Panc1 (cell line): ENCODE measurements at regions not wholly inside any gene's neighbourhood (a gene's known extent, or its start where the extent isn't known, plus 50 kb on each side); places are given as distances from the start of the nearest gene placed in this dataset.

ENCODE experiments used
- ATAC-seq: fragments of 200-7000 bp; cut with Tn5 transposase; 2 replicates; pipeline ENCODE4 v1.9.1; 2020; ENCODE audit warnings: mild to moderate bottlenecking, moderate library complexity
- BruUV-seq: library from RNA; stranded (reverse); fragments of 400-500 nt; replicated peaks from 2 replicates; lab custom pipeline; 2021; lab: Mats Ljungman, UMichigan
- CTCF ChIA-PET: fragments of 300-600 bp; sonication (Branson Sonifier 250); formaldehyde crosslinking; loops from one replicate; lab custom pipeline; 2022; ENCODE audit warnings: antibody characterized with exemption; lab: Charles Lee
- POLR2A ChIA-PET: fragments of 300-600 bp; sonication (Branson Sonifier 250); formaldehyde crosslinking; loops from one replicate; lab custom pipeline; 2022; ENCODE audit warnings: antibody characterized with exemption; lab: Charles Lee
- DNase-seq: peaks from one replicate; pipeline ENCODE4 v3.0.0-alpha.2; 2010; ENCODE audit warnings: low read depth, low spot score
- H3K27ac ChIP-seq: 2 replicates; pipeline ENCODE4 v1.5.1; 2011; ENCODE audit warnings: mild to moderate bottlenecking, low read length, inconsistent platforms
- H3K27me3 ChIP-seq: fragments of 200-500 bp; sonication (Bioruptor generic); 2 replicates; pipeline ENCODE4 v1.6.0; 2014; ENCODE audit warnings: low read length, inconsistent platforms; ENCODE audit not compliant: control insufficient read depth, insufficient read depth
- H3K36me3 ChIP-seq: fragments of 200-500 bp; sonication (Bioruptor generic); 2 replicates; pipeline ENCODE4 v1.5.1; 2014; ENCODE audit warnings: inconsistent platforms, mild to moderate bottlenecking, low read length, moderate library complexity; ENCODE audit not compliant: control insufficient read depth, insufficient read depth
- H3K4me1 ChIP-seq: 2 replicates; pipeline ENCODE4 v1.5.1; 2011; ENCODE audit warnings: inconsistent platforms, mild to moderate bottlenecking, low read length, moderate library complexity; ENCODE audit not compliant: control insufficient read depth, insufficient read depth
- H3K4me3 ChIP-seq, 2 experiments: 2 replicates each; pipeline ENCODE4 v1.5.1; 2011 to 2012; ENCODE audit warnings: low read depth in 2 of 2, low read length in 2 of 2, mild to moderate bottlenecking in 2 of 2, inconsistent platforms in 1 of 2, moderate library complexity in 1 of 2
- H3K9me3 ChIP-seq: fragments of 200-500 bp; sonication (Bioruptor generic); 2 replicates; pipeline ENCODE4 v1.5.1; 2014; ENCODE audit warnings: low read depth, mild to moderate bottlenecking, inconsistent platforms, low read length, moderate library complexity; ENCODE audit not compliant: control insufficient read depth, insufficient read depth
- CTCF ChIP-seq: fragments of 450-650 bp; IDR thresholded peaks from 2 replicates; pipeline ENCODE4 v1.5.1; 2017; ENCODE audit warnings: mild to moderate bottlenecking
- POLR2AphosphoS5 ChIP-seq: IDR thresholded peaks from 2 replicates; pipeline ENCODE4 v1.6.1; 2012; ENCODE audit warnings: mild to moderate bottlenecking, low read depth, low read length, moderate library complexity
- REST ChIP-seq, 2 experiments: IDR thresholded peaks; 2 replicates each; pipeline ENCODE4 v1.6.1; 2011 to 2012; ENCODE audit warnings: low read depth in 2 of 2, control low read depth in 1 of 2, low read length in 1 of 2, mild to moderate bottlenecking in 1 of 2, moderate library complexity in 1 of 2; ENCODE audit not compliant: insufficient read depth in 1 of 2
- SIN3A ChIP-seq: IDR thresholded peaks from 2 replicates; pipeline ENCODE4 v1.6.1; 2012; ENCODE audit warnings: low read depth, mild to moderate bottlenecking, low read length, moderate library complexity, borderline replicate concordance; ENCODE audit not compliant: insufficient read depth
- TCF7L2 ChIP-seq: IDR thresholded peaks from 2 replicates; pipeline ENCODE4 v1.6.1; 2011; ENCODE audit warnings: mild to moderate bottlenecking, low read depth, low read length, inconsistent platforms
- in situ Hi-C: cut with HindIII; loops from 2 replicates; pipeline ENCODE4 v1.10.0; 2016; ENCODE audit warnings: low sequenced_read_pairs, low pct_unique_long_range_greater_than_20kb
- intact Hi-C: fragments of 100-400 bp; cut with micrococcal nuclease; formaldehyde crosslinking; loops from one replicate; pipeline ENCODE4 v1.10.0; 2022; ENCODE audit not compliant: unreplicated experiment

GRCh38 chrX:925652-926061 lies 286.8 kb downstream of the CRLF2 start:
- intact Hi-C loops: no loop called here
- DNase-seq: no peak
- Histone ChIP-seq H3K36me3 (no peaks in the 10 kb centered on the region), H3K27ac (no peak overlapping the region), H3K27me3 (no peaks in the 10 kb centered on the region), H3K4me3 (no peak overlapping the region), H3K9me3 (no peaks in the 10 kb centered on the region), H3K4me1 (no peaks in the 10 kb centered on the region)
- CTCF ChIA-PET: no interaction called here
- in situ Hi-C loops: no loop called here
- BruUV-seq: no TSS peak
- POLR2A ChIA-PET: no interaction called here
- TF ChIP-seq SIN3A (no peak), POLR2AphosphoS5 (no peak)
- no peak for ATAC-seq

- H3K4me1 ChIP-seq: no peaks in the 10 kb centered on the region
- in situ Hi-C loops: no loop called here
- intact Hi-C loops: no loop called here
- H3K27me3 ChIP-seq: no peaks in the 10 kb centered on the region
- CTCF ChIA-PET: no interaction called here
- no peak for TF ChIP-seq SIN3A
- TF ChIP-seq CTCF: no peak
- no peak for TF ChIP-seq REST (IDR thresholded peaks at IDR 0.05; ENCODE audit: insufficient read depth in 1 of 2, low read depth in 2 of 2, low read length in 1 of 2)
- TF ChIP-seq TCF7L2: no peak
- TF ChIP-seq POLR2AphosphoS5: no peak
- H3K9me3 ChIP-seq: no peaks in the 10 kb centered on the region
- H3K27ac ChIP-seq: no peak overlapping the region
- H3K36me3 ChIP-seq: no peaks in the 10 kb centered on the region
- POLR2A ChIA-PET: no interaction called here
- no peak for ATAC-seq
- no TSS peak for BruUV-seq
- H3K4me3 ChIP-seq: no peak overlapping the region
- DNase-seq: no peak
These were observed 287.4 kb downstream of the CRLF2 start for GRCh38 chrX:925094-925493.

GRCh38 chrX:924017-924416 lies 288.4 kb downstream of the CRLF2 start:
- Histone ChIP-seq H3K27me3 (no peaks in the 10 kb centered on the region), H3K27ac (no peak overlapping the region), H3K36me3 (no peaks in the 10 kb centered on the region), H3K9me3 (no peaks in the 10 kb centered on the region), H3K4me3 (no peak overlapping the region), H3K4me1 (no peaks in the 10 kb centered on the region)
- TF ChIP-seq CTCF (no peak), POLR2AphosphoS5 (no peak), TCF7L2 (no peak), SIN3A (no peak), REST (IDR thresholded peaks at IDR 0.05; ENCODE audit: insufficient read depth in 1 of 2, low read depth in 2 of 2, low read length in 1 of 2) (no peak)
- ATAC-seq (no peak), DNase-seq (no peak)
- POLR2A ChIA-PET: no interaction called here
- intact Hi-C loops (no loop called here), in situ Hi-C loops (no loop called here)
- no TSS peak for BruUV-seq
- CTCF ChIA-PET: no interaction called here
